SK-N-SH (cell line): ENCODE measurements at regions not wholly inside any gene's neighbourhood (a gene's known extent, or its start where the extent isn't known, plus 50 kb on each side); places are given as distances from the start of the nearest gene placed in this dataset.

Experiments
- EP300 ChIP-seq, 2 experiments: IDR thresholded peaks; 2 replicates each; pipeline versions ENCODE4 v1.4.0 to v1.6.1; 2012; ENCODE audit warnings: borderline replicate concordance in 1 of 2, low read depth in 1 of 2, low read length in 1 of 2
- EZH2phosphoT487 ChIP-seq: fragments of 200-600 bp; sonication (generic); IDR thresholded peaks from 2 replicates; pipeline ENCODE4 v1.6.1; 2017; ENCODE audit warnings: low read depth, mixed run types, mild to moderate bottlenecking, antibody characterized with exemption, moderate library complexity, borderline replicate concordance
- FOXM1 ChIP-seq: IDR thresholded peaks from 2 replicates; pipeline ENCODE4 v1.4.0; 2012; ENCODE audit warnings: low read depth, mild to moderate bottlenecking
- NFIC ChIP-seq: IDR thresholded peaks from 2 replicates; pipeline ENCODE4 v1.4.0; 2012; ENCODE audit warnings: borderline replicate concordance
- POLR2AphosphoS5 ChIP-seq: IDR thresholded peaks from 2 replicates; pipeline ENCODE4 v1.6.1; 2012; ENCODE audit warnings: low read depth, low read length
- RFX5 ChIP-seq: IDR thresholded peaks from 2 replicates; pipeline ENCODE4 v1.6.1; 2012; ENCODE audit warnings: mild to moderate bottlenecking, improper control_type of control experiment, low read length
- RXRA ChIP-seq: IDR thresholded peaks from 2 replicates; pipeline ENCODE4 v1.4.0; 2012; ENCODE audit warnings: low read depth, mild to moderate bottlenecking, borderline replicate concordance
- SMC3 ChIP-seq: IDR thresholded peaks from 2 replicates; pipeline ENCODE4 v1.6.1; 2012; ENCODE audit warnings: low read depth, low read length, improper control_type of control experiment
- TAF1 ChIP-seq: IDR thresholded peaks from 2 replicates; pipeline ENCODE4 v1.6.1; 2012; ENCODE audit warnings: low read depth, mild to moderate bottlenecking, low read length, moderate library complexity, borderline replicate concordance
- TF ChIP-seq, protein P1 (sequence below): fragments of 200-600 bp; sonication (generic); IDR thresholded peaks from 2 replicates; pipeline ENCODE4 v1.6.1; 2017; ENCODE audit warnings: antibody characterized with exemption, mild to moderate bottlenecking, moderate library complexity
- TF ChIP-seq, protein P2 (sequence below): IDR thresholded peaks from 2 replicates; pipeline ENCODE4 v1.6.1; 2012; ENCODE audit warnings: mild to moderate bottlenecking, low read depth, low read length, moderate library complexity
- TF ChIP-seq, protein P3 (sequence below): IDR thresholded peaks from 2 replicates; pipeline ENCODE4 v1.4.0; 2012; ENCODE audit warnings: low read depth, borderline replicate concordance
- TF ChIP-seq, protein P4 (sequence below): fragments of 150-350 bp; IDR thresholded peaks from 2 replicates; pipeline ENCODE4 v1.6.1; 2017; ENCODE audit warnings: antibody characterized with exemption, low read length, low read depth, borderline replicate concordance

GRCh38 chr19:28718909-28719308 lies 494.0 kb downstream of the UQCRFS1 start:
- no peak for TF ChIP-seq EP300 (IDR thresholded peaks at IDR 0.05; ENCODE audit: borderline replicate concordance in 1 of 2, low read depth in 1 of 2, low read length in 1 of 2)
- TF ChIP-seq, protein P1, sequence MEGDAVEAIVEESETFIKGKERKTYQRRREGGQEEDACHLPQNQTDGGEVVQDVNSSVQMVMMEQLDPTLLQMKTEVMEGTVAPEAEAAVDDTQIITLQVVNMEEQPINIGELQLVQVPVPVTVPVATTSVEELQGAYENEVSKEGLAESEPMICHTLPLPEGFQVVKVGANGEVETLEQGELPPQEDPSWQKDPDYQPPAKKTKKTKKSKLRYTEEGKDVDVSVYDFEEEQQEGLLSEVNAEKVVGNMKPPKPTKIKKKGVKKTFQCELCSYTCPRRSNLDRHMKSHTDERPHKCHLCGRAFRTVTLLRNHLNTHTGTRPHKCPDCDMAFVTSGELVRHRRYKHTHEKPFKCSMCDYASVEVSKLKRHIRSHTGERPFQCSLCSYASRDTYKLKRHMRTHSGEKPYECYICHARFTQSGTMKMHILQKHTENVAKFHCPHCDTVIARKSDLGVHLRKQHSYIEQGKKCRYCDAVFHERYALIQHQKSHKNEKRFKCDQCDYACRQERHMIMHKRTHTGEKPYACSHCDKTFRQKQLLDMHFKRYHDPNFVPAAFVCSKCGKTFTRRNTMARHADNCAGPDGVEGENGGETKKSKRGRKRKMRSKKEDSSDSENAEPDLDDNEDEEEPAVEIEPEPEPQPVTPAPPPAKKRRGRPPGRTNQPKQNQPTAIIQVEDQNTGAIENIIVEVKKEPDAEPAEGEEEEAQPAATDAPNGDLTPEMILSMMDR: no peak
- TF ChIP-seq, protein P2, sequence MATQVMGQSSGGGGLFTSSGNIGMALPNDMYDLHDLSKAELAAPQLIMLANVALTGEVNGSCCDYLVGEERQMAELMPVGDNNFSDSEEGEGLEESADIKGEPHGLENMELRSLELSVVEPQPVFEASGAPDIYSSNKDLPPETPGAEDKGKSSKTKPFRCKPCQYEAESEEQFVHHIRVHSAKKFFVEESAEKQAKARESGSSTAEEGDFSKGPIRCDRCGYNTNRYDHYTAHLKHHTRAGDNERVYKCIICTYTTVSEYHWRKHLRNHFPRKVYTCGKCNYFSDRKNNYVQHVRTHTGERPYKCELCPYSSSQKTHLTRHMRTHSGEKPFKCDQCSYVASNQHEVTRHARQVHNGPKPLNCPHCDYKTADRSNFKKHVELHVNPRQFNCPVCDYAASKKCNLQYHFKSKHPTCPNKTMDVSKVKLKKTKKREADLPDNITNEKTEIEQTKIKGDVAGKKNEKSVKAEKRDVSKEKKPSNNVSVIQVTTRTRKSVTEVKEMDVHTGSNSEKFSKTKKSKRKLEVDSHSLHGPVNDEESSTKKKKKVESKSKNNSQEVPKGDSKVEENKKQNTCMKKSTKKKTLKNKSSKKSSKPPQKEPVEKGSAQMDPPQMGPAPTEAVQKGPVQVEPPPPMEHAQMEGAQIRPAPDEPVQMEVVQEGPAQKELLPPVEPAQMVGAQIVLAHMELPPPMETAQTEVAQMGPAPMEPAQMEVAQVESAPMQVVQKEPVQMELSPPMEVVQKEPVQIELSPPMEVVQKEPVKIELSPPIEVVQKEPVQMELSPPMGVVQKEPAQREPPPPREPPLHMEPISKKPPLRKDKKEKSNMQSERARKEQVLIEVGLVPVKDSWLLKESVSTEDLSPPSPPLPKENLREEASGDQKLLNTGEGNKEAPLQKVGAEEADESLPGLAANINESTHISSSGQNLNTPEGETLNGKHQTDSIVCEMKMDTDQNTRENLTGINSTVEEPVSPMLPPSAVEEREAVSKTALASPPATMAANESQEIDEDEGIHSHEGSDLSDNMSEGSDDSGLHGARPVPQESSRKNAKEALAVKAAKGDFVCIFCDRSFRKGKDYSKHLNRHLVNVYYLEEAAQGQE: no peak
- TF ChIP-seq, protein P3, sequence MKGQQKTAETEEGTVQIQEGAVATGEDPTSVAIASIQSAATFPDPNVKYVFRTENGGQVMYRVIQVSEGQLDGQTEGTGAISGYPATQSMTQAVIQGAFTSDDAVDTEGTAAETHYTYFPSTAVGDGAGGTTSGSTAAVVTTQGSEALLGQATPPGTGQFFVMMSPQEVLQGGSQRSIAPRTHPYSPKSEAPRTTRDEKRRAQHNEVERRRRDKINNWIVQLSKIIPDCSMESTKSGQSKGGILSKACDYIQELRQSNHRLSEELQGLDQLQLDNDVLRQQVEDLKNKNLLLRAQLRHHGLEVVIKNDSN: no peak
- no peak for TF ChIP-seq TAF1
- TF ChIP-seq EZH2phosphoT487: no peak
- TF ChIP-seq RFX5: no peak
- TF ChIP-seq FOXM1: no peak
- TF ChIP-seq, protein P4, sequence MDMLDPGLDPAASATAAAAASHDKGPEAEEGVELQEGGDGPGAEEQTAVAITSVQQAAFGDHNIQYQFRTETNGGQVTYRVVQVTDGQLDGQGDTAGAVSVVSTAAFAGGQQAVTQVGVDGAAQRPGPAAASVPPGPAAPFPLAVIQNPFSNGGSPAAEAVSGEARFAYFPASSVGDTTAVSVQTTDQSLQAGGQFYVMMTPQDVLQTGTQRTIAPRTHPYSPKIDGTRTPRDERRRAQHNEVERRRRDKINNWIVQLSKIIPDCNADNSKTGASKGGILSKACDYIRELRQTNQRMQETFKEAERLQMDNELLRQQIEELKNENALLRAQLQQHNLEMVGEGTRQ: no peak
- TF ChIP-seq RXRA: no peak
- no peak for TF ChIP-seq SMC3
- no peak for TF ChIP-seq POLR2AphosphoS5
- no peak for TF ChIP-seq NFIC
